ENCODE measurements at regions not wholly inside any gene's neighbourhood (a gene's known extent, or its start where the extent isn't known, plus 50 kb on each side); places are given as distances from the start of the nearest gene placed in this dataset.
A peak's percentile ranks its signal among the peaks of the same experiment; 100 is the strongest.

DNA sequence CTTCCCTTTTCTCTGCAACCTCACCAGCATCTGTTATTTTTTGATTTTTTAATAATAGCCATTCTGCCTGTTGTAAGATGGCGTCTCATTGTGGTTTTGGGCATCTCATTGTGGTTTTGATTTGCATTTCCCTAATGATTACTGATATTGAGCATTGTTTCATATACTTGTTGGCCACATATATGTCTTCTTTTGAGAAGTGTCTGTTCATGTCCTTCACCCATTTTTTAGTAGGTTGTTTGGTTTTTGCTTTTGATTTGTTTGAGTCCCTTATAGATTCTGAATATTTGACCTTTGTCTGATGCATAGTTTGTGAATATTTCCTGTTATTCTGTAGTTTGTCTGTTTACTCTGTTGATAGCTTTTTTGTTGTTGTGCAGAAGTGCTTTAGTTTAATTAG is 312.2 kb upstream of the TBC1D5 start:
- Mint-ChIP-seq H3K4me3 (ENCODE audit: unreplicated experiment) (no peak overlapping the region), H3K4me1 (ENCODE audit: low read depth, unreplicated experiment) (peaks cover 8% of the 10 kb centered on the region), H3K27me3 (ENCODE audit: unreplicated experiment) (no peaks in the 10 kb centered on the region), H3K27ac (ENCODE audit: unreplicated experiment) (no peak overlapping the region), H3K9me3 (ENCODE audit: unreplicated experiment) (peaks cover 3% of the 10 kb centered on the region), H3K36me3 (ENCODE audit: unreplicated experiment) (peaks cover 4% of the 10 kb centered on the region)
- TF ChIP-seq, protein P1, sequence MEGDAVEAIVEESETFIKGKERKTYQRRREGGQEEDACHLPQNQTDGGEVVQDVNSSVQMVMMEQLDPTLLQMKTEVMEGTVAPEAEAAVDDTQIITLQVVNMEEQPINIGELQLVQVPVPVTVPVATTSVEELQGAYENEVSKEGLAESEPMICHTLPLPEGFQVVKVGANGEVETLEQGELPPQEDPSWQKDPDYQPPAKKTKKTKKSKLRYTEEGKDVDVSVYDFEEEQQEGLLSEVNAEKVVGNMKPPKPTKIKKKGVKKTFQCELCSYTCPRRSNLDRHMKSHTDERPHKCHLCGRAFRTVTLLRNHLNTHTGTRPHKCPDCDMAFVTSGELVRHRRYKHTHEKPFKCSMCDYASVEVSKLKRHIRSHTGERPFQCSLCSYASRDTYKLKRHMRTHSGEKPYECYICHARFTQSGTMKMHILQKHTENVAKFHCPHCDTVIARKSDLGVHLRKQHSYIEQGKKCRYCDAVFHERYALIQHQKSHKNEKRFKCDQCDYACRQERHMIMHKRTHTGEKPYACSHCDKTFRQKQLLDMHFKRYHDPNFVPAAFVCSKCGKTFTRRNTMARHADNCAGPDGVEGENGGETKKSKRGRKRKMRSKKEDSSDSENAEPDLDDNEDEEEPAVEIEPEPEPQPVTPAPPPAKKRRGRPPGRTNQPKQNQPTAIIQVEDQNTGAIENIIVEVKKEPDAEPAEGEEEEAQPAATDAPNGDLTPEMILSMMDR (IDR thresholded peaks at IDR 0.05; ENCODE audit: partially characterized antibody, unreplicated experiment), result no peak
- DNase-seq, result no peak

DNA sequence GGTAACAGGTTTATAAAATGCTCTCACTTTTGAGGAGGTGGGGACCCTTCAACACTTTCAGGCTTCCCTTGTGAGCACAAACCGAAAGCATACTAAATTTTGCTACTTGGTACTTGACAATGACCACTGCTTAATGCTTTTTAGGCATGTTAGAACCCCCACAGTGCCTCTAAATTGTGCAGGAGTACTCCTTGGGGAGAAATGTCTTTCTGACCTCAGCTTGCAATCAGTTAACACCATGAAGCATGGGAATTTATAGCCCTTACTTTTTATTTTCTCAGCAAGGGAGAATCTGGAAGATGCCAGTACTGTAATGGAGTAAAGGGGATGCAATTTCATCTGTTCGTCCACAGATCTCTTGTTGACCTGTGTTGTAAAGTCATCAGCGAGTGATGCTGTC is 308.9 kb upstream of the TBC1D5 start:
- no peak overlapping the region for H3K27ac Mint-ChIP-seq (ENCODE audit: unreplicated experiment)
- TF ChIP-seq, protein P1 (IDR thresholded peaks at IDR 0.05; ENCODE audit: partially characterized antibody, unreplicated experiment), result no peak
- DNase-seq, result no peak
- H3K27me3 Mint-ChIP-seq (ENCODE audit: unreplicated experiment), result no peaks in the 10 kb centered on the region
- H3K4me1 Mint-ChIP-seq (ENCODE audit: low read depth, unreplicated experiment), result peaks cover 18% of the 10 kb centered on the region
- peaks cover 4% of the 10 kb centered on the region for H3K36me3 Mint-ChIP-seq (ENCODE audit: unreplicated experiment)
- H3K4me3 Mint-ChIP-seq (ENCODE audit: unreplicated experiment), result no peak overlapping the region
- H3K9me3 Mint-ChIP-seq (ENCODE audit: unreplicated experiment), result peaks cover 3% of the 10 kb centered on the region

DNA sequence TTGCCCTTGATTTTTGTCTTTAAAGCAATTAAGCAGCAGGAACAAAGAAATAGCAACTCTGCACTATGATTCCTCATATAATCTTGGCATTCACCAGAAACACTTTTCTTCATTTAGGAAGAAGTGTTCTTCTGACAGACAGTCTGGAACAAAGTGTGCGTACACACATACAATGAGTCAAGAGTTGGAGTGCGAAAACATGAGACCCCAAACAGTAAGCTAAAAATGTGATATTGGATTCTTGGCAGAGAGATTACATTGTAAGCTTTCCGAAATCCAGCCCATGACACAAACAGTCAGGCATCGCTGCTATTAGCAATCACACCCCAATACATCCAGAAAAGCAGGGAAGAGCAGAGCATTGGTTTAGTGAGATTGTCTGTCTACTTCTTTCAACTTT is 306.7 kb upstream of the TBC1D5 start:
- Mint-ChIP-seq H3K4me1 (ENCODE audit: low read depth, unreplicated experiment) (peaks cover 18% of the 10 kb centered on the region), H3K9me3 (ENCODE audit: unreplicated experiment) (no peaks in the 10 kb centered on the region), H3K36me3 (ENCODE audit: unreplicated experiment) (no peaks in the 10 kb centered on the region), H3K27ac (ENCODE audit: unreplicated experiment) (no peak overlapping the region), H3K4me3 (ENCODE audit: unreplicated experiment) (peak overlapping the region; percentile 10), H3K27me3 (ENCODE audit: unreplicated experiment) (no peaks in the 10 kb centered on the region)
- no peak for DNase-seq
- TF ChIP-seq, protein P1 (IDR thresholded peaks at IDR 0.05; ENCODE audit: partially characterized antibody, unreplicated experiment), result no peak

DNA sequence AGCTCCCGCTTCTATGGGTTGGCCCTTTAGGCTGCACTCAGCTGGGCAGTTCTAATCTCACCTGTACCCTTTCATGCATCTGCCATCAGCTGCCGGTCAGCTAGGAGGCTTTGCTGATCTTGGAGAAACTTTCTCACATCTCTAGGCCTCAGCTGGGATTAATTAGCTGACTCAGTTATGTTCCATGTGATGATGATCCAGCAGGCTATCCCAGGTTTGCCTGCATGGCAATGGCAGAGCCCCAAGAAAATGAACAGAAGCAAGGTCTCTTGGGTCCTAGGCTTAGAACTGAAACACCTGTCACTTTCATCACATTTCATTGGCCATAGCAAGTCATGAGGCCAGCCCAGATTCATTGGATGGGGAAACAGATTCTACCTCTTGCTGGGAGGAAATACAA is 304.6 kb upstream of the TBC1D5 start:
- TF ChIP-seq, protein P1 (IDR thresholded peaks at IDR 0.05; ENCODE audit: partially characterized antibody, unreplicated experiment), result no peak
- DNase-seq, result no peak
- no peak overlapping the region for H3K4me3 Mint-ChIP-seq (ENCODE audit: unreplicated experiment)
- H3K4me1 Mint-ChIP-seq (ENCODE audit: low read depth, unreplicated experiment), result peaks cover 18% of the 10 kb centered on the region
- no peak overlapping the region for H3K27ac Mint-ChIP-seq (ENCODE audit: unreplicated experiment)
- H3K9me3 Mint-ChIP-seq (ENCODE audit: unreplicated experiment), result no peaks in the 10 kb centered on the region
- H3K27me3 Mint-ChIP-seq (ENCODE audit: unreplicated experiment), result no peaks in the 10 kb centered on the region
- H3K36me3 Mint-ChIP-seq (ENCODE audit: unreplicated experiment), result no peaks in the 10 kb centered on the region

DNA sequence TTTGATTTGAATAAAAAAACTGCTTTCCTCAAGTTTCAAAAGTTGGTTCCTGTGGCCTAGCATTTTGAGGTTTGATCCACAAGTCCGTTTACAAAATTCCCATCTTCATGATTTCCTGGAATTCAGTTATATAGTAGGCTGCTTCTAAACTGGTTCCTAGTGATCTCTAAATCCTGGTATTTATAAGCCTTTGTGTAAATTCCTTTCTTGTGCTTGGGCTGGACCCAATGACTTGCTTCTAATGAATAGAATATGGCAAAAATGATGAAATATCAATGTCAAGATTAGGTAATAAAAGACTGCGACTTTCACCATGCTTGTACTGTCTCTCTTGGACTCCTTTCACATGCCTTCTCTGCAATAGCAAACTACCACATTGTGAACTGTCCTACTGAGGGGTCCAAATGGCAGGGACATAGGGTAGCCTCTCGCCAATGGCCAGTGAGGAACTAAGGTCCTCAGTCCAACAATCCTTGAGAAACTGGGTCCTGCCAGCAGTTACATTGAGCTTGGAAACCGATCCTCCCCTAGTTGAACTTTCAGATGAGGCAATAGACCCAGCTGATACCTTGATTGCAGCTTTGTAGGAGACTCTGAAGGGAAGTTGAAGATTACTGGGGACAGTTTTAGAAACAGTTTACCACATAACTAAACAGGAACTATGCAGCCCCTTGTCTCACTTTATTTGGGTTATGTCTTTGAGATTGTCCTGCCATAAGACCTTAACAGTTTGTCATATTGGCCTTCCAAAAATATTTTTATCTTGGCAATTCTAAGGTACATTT is 303.9 kb upstream of the TBC1D5 start:
- Mint-ChIP-seq H3K9me3 (ENCODE audit: unreplicated experiment) (no peaks in the 10 kb centered on the region), H3K27me3 (ENCODE audit: unreplicated experiment) (no peaks in the 10 kb centered on the region), H3K36me3 (ENCODE audit: unreplicated experiment) (no peaks in the 10 kb centered on the region), H3K27ac (ENCODE audit: unreplicated experiment) (peak overlapping the region; percentile 18), H3K4me3 (ENCODE audit: unreplicated experiment) (no peak overlapping the region), H3K4me1 (ENCODE audit: low read depth, unreplicated experiment) (peaks cover 16% of the 10 kb centered on the region)
- no peak for DNase-seq
- TF ChIP-seq, protein P1 (IDR thresholded peaks at IDR 0.05; ENCODE audit: partially characterized antibody, unreplicated experiment), result no peak

Data from glutamatergic neuron (in vitro differentiated cells).